ENCODE measurements at regions not wholly inside any gene's neighbourhood (a gene's known extent, or its start where the extent isn't known, plus 50 kb on each side); places are given as distances from the start of the nearest gene placed in this dataset.

GRCh38 chr17:14871921-14872320 lies 393.2 kb downstream of the PMP22 start:
- no peak for DNase-seq

GRCh38 chr17:14866266-14866665 lies 398.9 kb downstream of the PMP22 start:
- WGBS (ENCODE audit: insufficient coverage, low coverage, low lambda C conversion rate, missing lambda C conversion rate): 84% methylated on average over 7 of the region's 7 CpGs
- Histone ChIP-seq H3K4me1 (no peaks in the 10 kb centered on the region), H3K9me3 (no peaks in the 10 kb centered on the region), H3K36me3 (no peaks in the 10 kb centered on the region), H3K27ac (no peak overlapping the region), H3K27me3 (no peaks in the 10 kb centered on the region), H3K4me3 (no peak overlapping the region)
- ATAC-seq (no peak), DNase-seq (no peak)
- TF ChIP-seq, protein P1, sequence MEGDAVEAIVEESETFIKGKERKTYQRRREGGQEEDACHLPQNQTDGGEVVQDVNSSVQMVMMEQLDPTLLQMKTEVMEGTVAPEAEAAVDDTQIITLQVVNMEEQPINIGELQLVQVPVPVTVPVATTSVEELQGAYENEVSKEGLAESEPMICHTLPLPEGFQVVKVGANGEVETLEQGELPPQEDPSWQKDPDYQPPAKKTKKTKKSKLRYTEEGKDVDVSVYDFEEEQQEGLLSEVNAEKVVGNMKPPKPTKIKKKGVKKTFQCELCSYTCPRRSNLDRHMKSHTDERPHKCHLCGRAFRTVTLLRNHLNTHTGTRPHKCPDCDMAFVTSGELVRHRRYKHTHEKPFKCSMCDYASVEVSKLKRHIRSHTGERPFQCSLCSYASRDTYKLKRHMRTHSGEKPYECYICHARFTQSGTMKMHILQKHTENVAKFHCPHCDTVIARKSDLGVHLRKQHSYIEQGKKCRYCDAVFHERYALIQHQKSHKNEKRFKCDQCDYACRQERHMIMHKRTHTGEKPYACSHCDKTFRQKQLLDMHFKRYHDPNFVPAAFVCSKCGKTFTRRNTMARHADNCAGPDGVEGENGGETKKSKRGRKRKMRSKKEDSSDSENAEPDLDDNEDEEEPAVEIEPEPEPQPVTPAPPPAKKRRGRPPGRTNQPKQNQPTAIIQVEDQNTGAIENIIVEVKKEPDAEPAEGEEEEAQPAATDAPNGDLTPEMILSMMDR (IDR thresholded peaks at IDR 0.05): no peak
- TF ChIP-seq POLR2A (IDR thresholded peaks at IDR 0.05): no peak
- intact Hi-C loops (cut with DNase I): no loop called here

More at GRCh38 chr17:14871921-14872320, 393.2 kb downstream of the PMP22 start:
- TF ChIP-seq, protein P1 (IDR thresholded peaks at IDR 0.05): no peak
- no peak for TF ChIP-seq POLR2A (IDR thresholded peaks at IDR 0.05)
- Histone ChIP-seq H3K4me1 (peaks cover 0 to 14% (median 2%) of the 10 kb centered on the region in 4 donors), H3K9me3 (no peaks in the 10 kb centered on the region), H3K27me3 (no peaks in the 10 kb centered on the region), H3K4me3 (no peak overlapping the region), H3K36me3 (no peaks in the 10 kb centered on the region), H3K27ac (no peak overlapping the region)
- intact Hi-C loops (cut with DNase I): no loop called here
- ATAC-seq: no peak
- WGBS (ENCODE audit: insufficient coverage, low coverage, low lambda C conversion rate, missing lambda C conversion rate): 68% methylated on average over 2 of the region's 2 CpGs

- no peak for ATAC-seq
- intact Hi-C loops (cut with DNase I): no loop called here
Measured at GRCh38 chr17:14864127-14864526, 401.0 kb downstream of the PMP22 start.

DNA sequence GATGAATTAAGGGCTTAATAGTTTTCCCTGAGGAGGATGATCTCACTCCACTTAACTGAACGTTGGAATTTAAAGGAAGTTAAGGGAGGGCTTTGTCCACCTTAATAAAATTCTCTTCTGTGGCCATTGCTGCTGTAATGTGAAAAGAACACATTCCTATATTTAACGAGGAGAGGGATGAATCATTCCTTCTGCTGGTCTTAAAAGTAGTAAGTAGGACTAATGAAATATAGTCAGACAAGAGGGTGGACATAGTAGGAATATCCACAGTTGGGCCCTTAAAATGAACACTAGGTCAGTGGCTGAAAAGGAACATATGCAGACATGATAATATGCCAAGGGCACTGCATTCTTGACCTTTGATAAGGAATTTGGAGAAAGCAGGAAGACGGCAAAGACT lies 405.6 kb downstream of the PMP22 start:
- intact Hi-C loops (cut with DNase I): no loop called here
- no peak for DNase-seq
- no peak for ATAC-seq
- TF ChIP-seq POLR2A (IDR thresholded peaks at IDR 0.05): no peak
- TF ChIP-seq, protein P1 (IDR thresholded peaks at IDR 0.05): no peak
- H3K36me3 ChIP-seq: no peaks in the 10 kb centered on the region
- no peak overlapping the region for H3K4me3 ChIP-seq
- no peaks in the 10 kb centered on the region for H3K27me3 ChIP-seq
- no peaks in the 10 kb centered on the region for H3K9me3 ChIP-seq
- no peak overlapping the region for H3K27ac ChIP-seq
- no peaks in the 10 kb centered on the region for H3K4me1 ChIP-seq
- 29% methylated on average over 3 of the region's 3 CpGs for WGBS (ENCODE audit: insufficient coverage, low coverage, low lambda C conversion rate, missing lambda C conversion rate)

More at GRCh38 chr17:14864127-14864526, 401.0 kb downstream of the PMP22 start:
- no peak overlapping the region for H3K4me3 ChIP-seq
- H3K4me1 ChIP-seq: no peaks in the 10 kb centered on the region
- WGBS (ENCODE audit: insufficient coverage, low coverage, low lambda C conversion rate, missing lambda C conversion rate): 0% methylated on average over 1 of the region's 1 CpG
- no peaks in the 10 kb centered on the region for H3K36me3 ChIP-seq
- no peaks in the 10 kb centered on the region for H3K9me3 ChIP-seq
- TF ChIP-seq, protein P1 (IDR thresholded peaks at IDR 0.05): no peak
- TF ChIP-seq POLR2A (IDR thresholded peaks at IDR 0.05): no peak
- no peak for DNase-seq
- no peaks in the 10 kb centered on the region for H3K27me3 ChIP-seq
- no peak overlapping the region for H3K27ac ChIP-seq

GRCh38 chr17:14856176-14856575 lies 408.9 kb downstream of the PMP22 start:
- intact Hi-C loops (cut with DNase I): no loop called here
- ATAC-seq (no peak), DNase-seq (no peak)
- no peaks in the 10 kb centered on the region for H3K4me1 ChIP-seq
- H3K4me3 ChIP-seq: no peak overlapping the region
- H3K36me3 ChIP-seq: no peaks in the 10 kb centered on the region
- WGBS (ENCODE audit: insufficient coverage, low coverage, low lambda C conversion rate, missing lambda C conversion rate): 74% methylated on average over 10 of the region's 10 CpGs
- TF ChIP-seq, protein P1 (IDR thresholded peaks at IDR 0.05): no peak
- TF ChIP-seq POLR2A (IDR thresholded peaks at IDR 0.05): no peak
- no peaks in the 10 kb centered on the region for H3K27me3 ChIP-seq
- no peaks in the 10 kb centered on the region for H3K9me3 ChIP-seq
- no peak overlapping the region for H3K27ac ChIP-seq

Measured in right lobe of liver (tissue), 6 donors.